B cell (primary cell): ENCODE measurements at regions not wholly inside any gene's neighbourhood (a gene's known extent, or its start where the extent isn't known, plus 50 kb on each side); places are given as distances from the start of the nearest gene placed in this dataset.

Source experiments
- ATAC-seq: fragments of 200-7000 bp; cut with Tn5 transposase; one replicate; pipeline ENCODE4 v1.10.0; 2021; ENCODE audit warnings: low read depth, mild to moderate bottlenecking, moderate number of reproducible peaks, moderate library complexity
- CTCF ChIA-PET: fragments of 350-600 bp; sonication (Branson Sonifier 250); formaldehyde crosslinking; loops from one replicate; lab custom pipeline; 2021; ENCODE audit warnings: antibody characterized with exemption, inconsistent platforms; lab: Charles Lee
- POLR2A ChIA-PET: fragments of 350-600 bp; sonication (Branson Sonifier 250); formaldehyde crosslinking; loops from one replicate; lab custom pipeline; 2021; ENCODE audit warnings: antibody characterized with exemption; lab: Charles Lee
- DNase-seq: peaks from one replicate; pipeline ENCODE4 v3.0.0; 2013
- H2AFZ ChIP-seq: 2 replicates; pipeline ENCODE4 v1.6.1; 2012; ENCODE audit warnings: mild to moderate bottlenecking, low read depth, low read length; ENCODE audit not compliant: insufficient read depth, poor library complexity, severe bottlenecking
- H3K27ac ChIP-seq, 2 donors: 1 replicate in 1 of 2; 2 replicates in 1 of 2; pipeline ENCODE4 v1.5.1; 2012 to 2013; ENCODE audit warnings: low read length in 2 of 2, mild to moderate bottlenecking in 2 of 2, moderate library complexity in 1 of 2
- H3K27me3 ChIP-seq, 4 experiments: fragments of 200-600 bp in 1 of 4; sonication (generic) in 1 of 4; replicated peaks in 1 of 4; 1 replicate in 2 of 4; 2 replicates in 2 of 4; pipeline versions ENCODE4 v1.6.1 to v1.7.0; 2013 to 2016; ENCODE audit warnings: low read length in 3 of 4, mild to moderate bottlenecking in 2 of 4, mixed read lengths in 1 of 4, moderate library complexity in 1 of 4; ENCODE audit not compliant: insufficient read depth in 4 of 4, control insufficient read depth in 3 of 4; ENCODE audit errors: control extremely low read depth in 1 of 4
- H3K36me3 ChIP-seq, 2 experiments: replicated peaks in 1 of 2; 1 replicate in 1 of 2; 2 replicates in 1 of 2; pipeline versions ENCODE4 v1.6.1 to v1.7.1; 2013; ENCODE audit warnings: low read length in 1 of 2; ENCODE audit not compliant: insufficient read depth in 2 of 2, control insufficient read depth in 1 of 2; ENCODE audit errors: control extremely low read depth in 1 of 2, extremely low read depth in 1 of 2
- H3K4me1 ChIP-seq, 2 donors: fragments of 200-600 bp in 1 of 2; sonication (generic) in 1 of 2; 1 replicate in 1 of 2; 2 replicates in 1 of 2; pipeline versions ENCODE4 v1.5.1 to v1.6.1; 2013 to 2017; ENCODE audit warnings: low read length in 2 of 2; ENCODE audit not compliant: control insufficient read depth in 2 of 2, insufficient read depth in 2 of 2
- H3K4me2 ChIP-seq: replicated peaks from 2 replicates; pipeline ENCODE3; 2012; ENCODE audit warnings: mild to moderate bottlenecking, low read depth, low read length; ENCODE audit not compliant: poor library complexity, severe bottlenecking
- H3K4me3 ChIP-seq, 5 experiments: fragments of 200-600 bp in 1 of 5; sonication (generic) in 1 of 5; 1 replicate in 3 of 5; 2 replicates in 2 of 5; pipeline versions ENCODE4 v1.5.1 to v1.7.0; 2011 to 2016; ENCODE audit warnings: low read length in 4 of 5, mild to moderate bottlenecking in 4 of 5, low read depth in 2 of 5, control low read depth in 1 of 5, moderate library complexity in 1 of 5; ENCODE audit not compliant: insufficient read depth in 1 of 5; ENCODE audit errors: control extremely low read depth in 1 of 5, extremely low read depth in 1 of 5
- H3K79me2 ChIP-seq: fragments of 200-600 bp; sonication (generic); one replicate; pipeline ENCODE4 v1.6.0; 2016; ENCODE audit warnings: low read length; ENCODE audit not compliant: control insufficient read depth, insufficient read depth
- H3K9ac ChIP-seq: fragments of 200-600 bp; sonication (generic); 2 replicates; pipeline ENCODE4 v1.6.1; 2017; ENCODE audit warnings: mild to moderate bottlenecking, low read length, moderate library complexity
- H3K9me3 ChIP-seq, 3 donors: one replicate each; pipeline versions ENCODE4 v1.6.1 to v1.7.1; 2013; ENCODE audit warnings: low read length in 2 of 3; ENCODE audit not compliant: control insufficient read depth in 2 of 3, insufficient read depth in 1 of 3; ENCODE audit errors: control extremely low read depth in 1 of 3
- H4K20me1 ChIP-seq: 2 replicates; pipeline ENCODE4 v1.6.0; 2012; ENCODE audit warnings: mild to moderate bottlenecking, low read length; ENCODE audit not compliant: insufficient read depth, control insufficient read depth, poor library complexity, severe bottlenecking
- H3K27ac Mint-ChIP-seq: one replicate; pipeline ENCODE4 v1.8.0; 2021; ENCODE audit warnings: mixed read lengths
- H3K27me3 Mint-ChIP-seq: one replicate; pipeline ENCODE4 v1.8.0; 2021; ENCODE audit warnings: mixed read lengths
- H3K4me1 Mint-ChIP-seq: one replicate; pipeline ENCODE4 v1.8.0; 2021; ENCODE audit warnings: mixed read lengths
- H3K4me3 Mint-ChIP-seq: one replicate; pipeline ENCODE4 v1.8.0; 2021; ENCODE audit warnings: mixed read lengths
- H3K9me3 Mint-ChIP-seq: one replicate; pipeline ENCODE4 v1.8.0; 2022; ENCODE audit warnings: mixed read lengths; ENCODE audit not compliant: insufficient read depth
- CTCF ChIP-seq: fragments of 200-600 bp; IDR thresholded peaks from one replicate; pipeline ENCODE4 v1.8.0; 2022; ENCODE audit warnings: antibody characterized with exemption, mild to moderate bottlenecking
- EZH2 ChIP-seq: IDR thresholded peaks from 2 replicates; pipeline ENCODE4 v1.6.1; 2012; ENCODE audit warnings: borderline replicate concordance, low read depth, mild to moderate bottlenecking, moderate library complexity, low read length; ENCODE audit not compliant: insufficient read depth, poor library complexity, severe bottlenecking
- WGBS: methylation state at CpG from one replicate; pipeline ENCODE4 v1.1.5; 2013; ENCODE audit warnings: missing lambda C conversion rate; ENCODE audit not compliant: insufficient coverage; 5-methylcytosine and 5-hydroxymethylcytosine counted together
- intact Hi-C: fragments of 100-400 bp; cut with micrococcal nuclease; formaldehyde crosslinking; loops from one replicate; pipeline ENCODE4 v1.10.0; 2022

GRCh38 chr7:98556288-98556687 is 60.8 kb upstream of the NPTX2 start:
- Histone ChIP-seq H3K36me3 (no peaks in the 10 kb centered on the region), H3K27ac (no peak overlapping the region), H4K20me1 (no peaks in the 10 kb centered on the region), H3K79me2 (no peaks in the 10 kb centered on the region), H3K9ac (no peak overlapping the region), H3K9me3 (peaks cover 0 to 41% (median 6%) of the 10 kb centered on the region in 3 donors), H3K27me3 (no peaks in the 10 kb centered on the region), H3K4me3 (no peak overlapping the region), H2AFZ (no peak overlapping the region), H3K4me2 (no peak overlapping the region), H3K4me1 (no peaks in the 10 kb centered on the region)
- no peak overlapping the region for H3K4me3 Mint-ChIP-seq
- TF ChIP-seq CTCF (no peak), EZH2 (no peak)
- H3K27ac Mint-ChIP-seq = no peak overlapping the region
- intact Hi-C loops = no loop called here
- CTCF ChIA-PET = no interaction called here
- peaks cover 12% of the 10 kb centered on the region for H3K9me3 Mint-ChIP-seq
- no peak for ATAC-seq
- DNase-seq = no peak
- 90% methylated on average over 12 of the region's 12 CpGs for WGBS
- no peaks in the 10 kb centered on the region for H3K4me1 Mint-ChIP-seq
- POLR2A ChIA-PET = no interaction called here
- H3K27me3 Mint-ChIP-seq = no peaks in the 10 kb centered on the region

GRCh38 chr7:98555403-98555802 is 61.7 kb upstream of the NPTX2 start:
- H3K4me3 Mint-ChIP-seq = no peak overlapping the region
- Histone ChIP-seq H3K27me3 (no peaks in the 10 kb centered on the region), H2AFZ (no peak overlapping the region), H3K4me2 (no peak overlapping the region), H3K4me1 (no peaks in the 10 kb centered on the region), H3K36me3 (no peaks in the 10 kb centered on the region), H3K79me2 (no peaks in the 10 kb centered on the region), H3K9me3 (peaks cover 0 to 45% (median 6%) of the 10 kb centered on the region in 3 donors), H3K4me3 (no peak overlapping the region), H4K20me1 (no peaks in the 10 kb centered on the region), H3K27ac (no peak overlapping the region), H3K9ac (no peak overlapping the region)
- ChIA-PET POLR2A (no interaction called here), CTCF (no interaction called here)
- peaks cover 12% of the 10 kb centered on the region for H3K9me3 Mint-ChIP-seq
- H3K27ac Mint-ChIP-seq = no peak overlapping the region
- intact Hi-C loops = no loop called here
- DNase-seq = no peak
- no peaks in the 10 kb centered on the region for H3K27me3 Mint-ChIP-seq
- no peak for TF ChIP-seq CTCF
- TF ChIP-seq EZH2 = no peak
- no peak for ATAC-seq
- no peaks in the 10 kb centered on the region for H3K4me1 Mint-ChIP-seq
- 94% methylated on average over 2 of the region's 3 CpGs for WGBS
